NCI-H82 (cell line): ENCODE measurements at regions not wholly inside any gene's neighbourhood (a gene's known extent, or its start where the extent isn't known, plus 50 kb on each side); places are given as distances from the start of the nearest gene placed in this dataset.
"Not testable (repeated sequence)": the region's sequence is repeated elsewhere in the genome, so short reads cannot be mapped to it uniquely, and the experiment has no call there.

ENCODE experiments used
- DNase-seq: peaks from one replicate; lab custom pipeline; 2025; lab: John Stamatoyannopoulos, UW

DNA sequence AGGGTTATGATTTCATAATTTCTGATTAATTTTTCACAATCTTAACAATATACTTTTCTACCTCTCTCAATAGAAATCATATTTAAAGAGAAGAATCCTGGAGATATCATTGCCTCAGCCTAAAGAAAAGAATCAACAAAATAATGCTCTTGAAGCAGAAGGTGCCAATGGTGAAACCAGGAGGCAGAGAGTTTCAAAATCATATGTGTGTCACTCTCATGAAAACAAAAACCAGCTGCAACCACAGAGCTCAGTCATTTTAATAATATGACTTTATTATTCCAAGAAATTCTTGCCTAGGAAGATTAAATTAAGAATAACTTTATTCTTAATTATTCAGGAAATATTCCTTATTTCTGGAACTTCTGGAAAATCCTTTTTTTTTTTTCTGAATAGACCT, 266.8 kb upstream of the ACTBL2 start:
- DNase-seq = no peak

DNA sequence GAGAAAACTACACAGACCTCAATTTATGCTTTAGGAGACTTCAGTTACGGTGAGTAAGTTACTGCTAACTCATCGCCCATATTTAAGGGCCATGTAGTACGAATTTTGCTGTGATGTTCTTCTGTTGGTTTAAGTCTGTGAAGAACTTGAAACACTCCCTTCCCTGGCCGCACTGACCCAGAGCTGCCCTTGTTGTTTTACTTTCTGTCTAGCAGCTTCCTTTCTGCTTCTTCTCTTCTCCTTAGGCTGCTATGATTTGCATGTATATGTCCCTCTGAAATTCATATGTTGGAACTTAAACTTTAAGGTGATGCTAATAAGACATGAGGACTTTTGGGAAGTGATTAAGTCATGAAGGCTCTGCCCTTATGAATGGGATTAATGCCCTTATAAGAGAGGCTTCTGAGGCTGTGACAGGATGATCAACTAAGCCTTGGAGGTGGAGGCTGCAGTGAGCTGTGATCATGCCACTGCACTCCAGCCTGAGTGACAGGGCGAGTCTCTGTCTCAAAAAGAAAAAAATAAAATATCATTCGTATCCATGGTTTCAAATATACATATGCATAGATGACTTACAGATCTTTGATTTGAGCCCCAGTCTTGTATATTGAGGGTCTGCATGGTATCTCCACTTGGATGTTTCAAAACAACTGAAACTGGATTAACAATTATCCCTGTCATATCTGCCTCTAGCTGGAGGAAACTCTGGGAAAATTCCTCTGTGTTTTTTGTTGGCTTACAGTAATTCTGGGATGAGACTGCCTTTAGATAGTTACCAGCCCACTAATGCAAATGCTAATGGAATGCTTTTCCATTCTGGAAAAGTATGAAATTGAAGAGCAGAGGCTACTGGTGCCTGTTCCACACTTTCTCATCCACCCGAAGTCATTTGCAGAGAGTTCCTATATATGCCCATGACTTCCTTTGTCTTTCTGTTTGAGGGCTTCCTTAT, 263.4 kb upstream of the ACTBL2 start:
- DNase-seq = peak; percentile 39

DNA sequence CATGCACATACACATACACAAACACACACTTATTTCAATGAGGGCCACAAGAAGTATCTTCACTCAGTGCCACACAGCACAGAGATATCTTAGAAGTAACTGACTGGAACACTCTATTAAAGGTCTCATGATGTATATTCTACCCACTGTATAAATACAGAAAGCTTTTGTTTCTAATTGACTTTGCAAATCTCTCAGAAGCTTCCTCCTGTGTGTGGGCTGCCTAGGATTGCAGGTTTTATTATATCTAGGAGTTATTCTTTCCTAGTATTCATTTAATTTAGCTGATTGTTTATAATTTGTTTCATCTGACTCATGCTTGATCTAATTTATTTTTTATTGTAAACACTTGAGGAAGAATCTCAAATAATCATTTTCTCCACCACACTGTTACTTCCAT, 262.4 kb upstream of the ACTBL2 start:
- DNase-seq = no peak

DNA sequence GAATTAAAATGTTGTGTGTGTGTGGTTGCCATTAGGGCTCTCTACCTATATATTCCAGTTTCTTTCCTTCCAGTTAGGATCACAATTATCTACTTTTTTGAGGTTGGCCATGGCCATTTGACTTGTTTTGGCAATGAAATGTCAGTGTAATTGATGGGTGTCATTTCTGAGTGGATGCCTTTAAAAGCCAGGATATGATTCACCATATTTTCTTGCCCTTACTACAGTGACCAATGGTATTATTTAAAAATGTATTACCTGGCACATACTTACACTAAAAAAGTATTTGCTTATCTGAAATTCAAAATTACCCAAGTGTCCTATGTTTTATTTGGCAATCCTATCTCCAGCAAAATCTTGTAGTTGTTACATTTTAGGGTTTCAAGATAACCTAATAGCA, 258.7 kb upstream of the ACTBL2 start:
- no peak for DNase-seq

DNA sequence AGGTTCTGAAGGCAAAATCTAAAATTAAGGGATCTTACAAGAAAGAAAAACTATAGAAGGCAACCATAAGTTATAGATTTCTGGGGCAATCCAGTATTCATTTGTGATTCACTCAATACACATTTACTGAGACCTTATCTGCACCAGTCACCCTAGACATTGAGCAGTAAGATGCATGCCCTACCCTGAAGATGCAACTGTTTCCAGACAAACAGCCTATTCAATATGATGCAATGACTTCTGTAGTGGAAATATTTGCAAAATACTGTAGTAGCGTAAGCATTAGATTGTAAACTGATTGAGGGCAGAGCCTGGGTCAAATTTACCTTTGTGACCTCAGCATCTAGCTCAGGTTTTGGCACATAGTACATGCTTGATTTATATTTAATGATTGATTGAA, 256.2 kb upstream of the ACTBL2 start:
- DNase-seq = no peak

DNA sequence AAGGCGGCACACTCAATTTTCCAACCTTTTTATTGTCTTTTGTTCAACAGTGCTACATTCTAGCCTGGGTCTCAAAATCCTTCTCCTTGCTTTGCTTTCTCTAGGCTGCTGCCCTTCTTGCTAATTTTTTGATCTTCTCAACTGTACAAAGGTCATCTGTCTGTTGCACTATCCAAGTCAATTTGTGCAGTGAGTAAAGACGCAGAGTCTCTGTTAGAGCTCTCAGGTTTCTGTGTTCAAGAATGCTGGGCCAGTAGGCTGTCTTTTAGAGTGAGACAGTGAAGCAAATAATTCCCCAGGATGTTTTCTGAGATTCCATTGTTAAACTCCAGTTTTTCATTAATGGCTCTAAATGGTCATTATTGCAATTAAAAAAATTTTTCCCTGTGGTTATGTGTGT, 255.7 kb upstream of the ACTBL2 start:
- no peak for DNase-seq

DNA sequence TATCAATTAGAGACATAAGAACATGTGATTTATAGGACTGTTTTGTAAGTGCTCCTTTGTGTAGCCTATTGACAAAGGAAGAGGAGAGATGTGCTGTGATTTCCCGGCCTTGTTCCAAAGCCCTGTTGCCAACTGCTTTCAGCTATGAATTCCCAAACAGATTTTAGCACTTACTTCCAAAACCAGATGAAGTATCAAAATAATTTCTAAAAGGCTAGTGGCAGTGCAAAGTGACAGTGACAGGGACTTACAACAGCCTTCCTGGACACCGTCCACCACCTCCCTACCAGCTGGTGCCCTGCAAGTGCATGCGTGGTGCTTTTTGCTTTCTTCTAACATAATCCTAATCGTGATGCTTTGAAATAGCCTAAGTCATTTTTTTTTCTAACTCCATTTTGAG, 254.1 kb upstream of the ACTBL2 start:
- peak; percentile 12 for DNase-seq

DNA sequence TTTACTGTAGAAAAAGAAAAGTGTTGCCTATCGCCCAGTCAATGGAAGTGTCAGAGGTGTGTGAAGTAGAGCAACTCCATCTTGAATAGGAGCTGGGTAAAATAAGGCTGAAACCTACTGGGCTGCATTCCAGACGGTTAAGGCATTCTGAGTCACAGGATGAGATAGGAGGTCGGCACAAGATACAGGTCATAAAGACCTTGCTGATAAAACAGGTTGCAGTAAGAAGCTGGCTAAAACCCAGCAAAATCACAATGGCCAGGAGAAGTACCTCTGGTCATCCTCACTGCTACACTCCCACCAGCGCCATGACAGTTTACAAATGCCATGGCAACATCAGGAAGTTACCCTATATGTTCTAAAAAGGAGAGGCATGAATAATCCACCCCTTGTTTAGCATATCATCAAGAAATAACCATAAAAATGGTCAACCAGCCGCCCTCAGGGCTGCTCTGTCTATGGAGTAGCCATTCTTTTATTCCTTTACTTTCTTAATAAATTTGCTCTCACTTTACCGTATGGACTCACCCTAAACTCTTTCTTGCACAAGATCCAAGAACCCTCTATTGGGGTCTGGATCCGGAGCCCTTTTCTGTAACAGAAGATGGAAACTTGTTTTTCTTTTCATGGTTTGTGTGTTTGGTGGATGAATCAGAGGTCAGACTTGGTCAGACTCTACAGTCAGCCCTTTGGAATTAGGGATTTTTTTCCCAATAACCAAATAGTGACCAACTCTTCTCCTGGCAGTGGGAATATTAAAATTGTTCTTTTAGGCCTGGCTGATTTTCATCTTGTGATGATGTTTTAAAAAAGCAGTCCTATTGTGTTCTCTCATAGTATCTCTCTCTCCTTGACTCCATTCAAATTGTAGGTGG, 252.9 kb upstream of the ACTBL2 start:
- DNase-seq = not testable (repeated sequence)

DNA sequence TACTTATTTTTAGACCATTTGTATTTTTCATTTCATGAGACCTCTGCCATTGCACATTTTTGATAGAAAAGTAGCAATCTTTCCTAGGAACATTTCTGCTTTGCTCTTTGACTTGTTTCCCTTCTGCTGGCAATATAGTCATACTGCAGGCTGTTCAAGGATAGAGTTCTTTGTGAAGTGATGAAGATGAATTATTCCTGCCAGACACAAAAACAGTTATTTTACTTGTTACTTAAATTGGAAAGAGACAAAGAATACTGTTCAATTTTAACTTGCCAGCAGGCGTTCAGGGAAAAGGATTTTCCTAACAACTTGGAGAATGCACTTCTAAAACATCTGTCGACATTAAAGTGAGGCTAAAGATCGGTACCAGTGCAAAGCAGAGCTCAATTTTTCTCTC, 251.7 kb upstream of the ACTBL2 start:
- DNase-seq = no peak

DNA sequence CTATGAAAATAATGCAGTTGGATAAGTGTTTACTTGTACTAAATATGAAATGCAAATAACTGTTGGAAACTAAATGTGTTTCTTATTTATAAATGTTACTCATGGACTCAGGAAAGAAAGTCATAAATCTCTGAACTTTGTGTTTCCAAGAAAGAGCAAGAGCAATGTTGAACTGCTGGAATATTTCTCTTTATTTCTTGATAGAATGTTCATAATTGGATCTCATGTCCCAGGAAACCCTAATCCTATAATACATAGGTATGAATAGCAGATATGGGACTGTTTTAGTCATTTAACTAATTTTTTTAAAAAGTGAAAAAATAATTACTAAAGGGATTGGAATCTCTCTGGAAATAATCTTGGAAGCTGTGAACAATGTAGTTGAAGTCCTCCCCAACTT, 245.0 kb upstream of the ACTBL2 start:
- no peak for DNase-seq

DNA sequence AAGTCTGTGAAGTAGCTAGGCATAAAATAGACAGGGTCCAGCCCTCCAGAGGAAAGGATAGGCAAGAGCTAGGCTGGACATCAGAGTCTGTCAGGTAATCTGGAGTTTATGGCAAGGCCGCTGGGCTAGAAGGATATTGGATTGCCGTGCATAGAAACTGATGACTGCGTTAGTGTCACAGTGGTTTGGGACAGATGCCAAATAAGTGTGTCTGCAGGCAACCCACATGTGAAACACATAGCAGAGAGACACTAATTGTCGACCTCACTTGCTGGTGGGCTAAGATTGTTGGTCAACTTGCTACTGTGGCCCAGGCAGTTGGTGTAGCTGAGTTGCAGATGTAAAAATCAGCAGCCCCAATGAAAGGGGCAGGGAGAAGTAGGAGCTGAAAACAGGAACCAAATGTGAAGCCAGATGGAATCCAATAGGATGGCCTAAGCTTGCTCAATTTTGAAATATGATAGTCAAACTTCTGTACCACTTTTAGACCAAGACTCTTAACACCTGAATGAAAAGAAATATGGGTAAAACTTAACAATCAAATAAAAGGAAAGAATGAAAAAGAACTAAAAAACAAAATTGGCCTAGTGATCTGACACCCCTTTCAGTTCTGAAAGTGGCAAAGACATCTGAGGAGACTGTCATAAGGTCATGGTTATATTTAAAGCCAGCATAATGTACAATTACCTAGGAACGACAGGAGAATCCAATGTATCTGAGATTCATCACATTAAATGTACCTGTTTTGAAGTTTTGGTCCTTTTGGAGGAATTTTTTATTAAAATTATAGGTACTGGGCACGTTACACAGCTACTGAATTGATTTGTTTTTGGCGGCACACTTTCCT, 243.3 kb upstream of the ACTBL2 start:
- peak; percentile 12 for DNase-seq

DNA sequence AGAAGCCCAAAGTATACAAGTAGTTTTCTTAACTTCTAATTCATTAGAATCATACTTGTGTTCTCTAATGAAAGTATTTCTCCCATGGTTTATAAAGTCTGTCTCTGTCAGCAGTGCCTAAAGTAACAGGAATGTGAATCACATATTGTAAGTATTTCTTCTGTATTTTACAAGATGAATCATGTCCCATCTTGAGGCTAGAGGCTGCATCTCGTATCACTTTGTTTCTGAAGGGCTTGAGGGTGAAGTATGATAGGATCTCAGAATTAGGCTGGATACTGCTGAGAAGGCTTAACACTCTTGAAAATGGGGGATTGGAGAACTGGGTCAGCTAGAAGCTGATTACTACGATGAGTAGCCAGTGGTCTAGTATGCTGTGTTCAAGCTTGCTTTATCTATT, 242.2 kb upstream of the ACTBL2 start:
- DNase-seq = no peak

DNA sequence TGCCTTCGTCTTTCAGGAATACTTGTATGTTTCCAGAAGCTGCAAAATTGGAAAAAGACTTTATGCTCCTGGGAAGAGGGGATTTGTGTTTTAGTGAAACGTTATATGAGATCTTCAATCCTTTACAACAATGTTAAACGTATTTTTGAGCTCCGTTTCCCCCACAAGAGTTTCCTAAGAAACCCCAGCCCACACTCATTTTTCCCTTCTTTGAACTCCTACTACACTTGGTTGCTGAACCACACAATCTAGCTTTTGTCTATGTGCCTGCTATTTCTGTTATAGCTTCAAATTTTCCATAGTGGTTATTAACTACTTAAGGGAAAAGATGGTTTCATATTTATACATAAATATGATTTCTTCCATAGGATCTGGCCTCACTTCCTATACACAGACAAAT, 238.6 kb upstream of the ACTBL2 start:
- no peak for DNase-seq

DNA sequence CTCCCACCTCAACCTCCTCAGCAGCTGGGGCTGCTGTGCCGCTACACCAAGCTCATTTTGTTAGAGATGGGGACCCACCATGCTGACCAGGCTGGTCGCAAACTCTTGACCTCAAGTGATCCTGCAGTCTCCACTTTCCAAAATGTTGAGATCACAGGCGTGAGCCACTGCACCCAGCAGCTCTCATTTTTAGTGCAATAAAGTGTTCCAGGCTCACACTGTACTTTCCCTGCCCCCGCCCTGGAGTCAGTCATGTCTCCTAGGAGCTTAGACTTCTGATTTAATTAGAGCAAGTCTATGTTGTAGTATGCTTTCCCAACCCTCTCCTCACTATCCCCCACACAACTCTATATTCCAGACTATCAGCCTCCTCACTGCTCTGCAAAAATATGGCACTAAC, 238.0 kb upstream of the ACTBL2 start:
- DNase-seq = no peak

DNA sequence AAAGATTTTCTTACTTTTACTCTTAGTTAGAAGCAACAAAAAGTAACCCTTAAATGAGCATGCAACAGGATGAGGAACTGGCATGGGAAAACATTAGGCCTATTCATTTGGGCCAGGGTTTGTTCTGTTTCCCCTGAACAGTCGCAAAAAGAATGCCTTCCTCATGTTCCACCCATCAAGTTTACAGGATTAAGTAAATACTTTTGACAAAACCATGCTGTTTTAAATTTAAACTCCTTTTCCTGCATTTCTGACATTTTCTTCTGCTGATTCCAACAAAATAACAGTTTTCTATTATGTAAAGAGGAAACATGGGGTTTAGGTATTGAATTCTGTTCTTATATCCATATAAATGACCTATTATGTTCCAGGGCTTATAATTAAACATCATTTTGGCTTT, 236.6 kb upstream of the ACTBL2 start:
- no peak for DNase-seq

DNA sequence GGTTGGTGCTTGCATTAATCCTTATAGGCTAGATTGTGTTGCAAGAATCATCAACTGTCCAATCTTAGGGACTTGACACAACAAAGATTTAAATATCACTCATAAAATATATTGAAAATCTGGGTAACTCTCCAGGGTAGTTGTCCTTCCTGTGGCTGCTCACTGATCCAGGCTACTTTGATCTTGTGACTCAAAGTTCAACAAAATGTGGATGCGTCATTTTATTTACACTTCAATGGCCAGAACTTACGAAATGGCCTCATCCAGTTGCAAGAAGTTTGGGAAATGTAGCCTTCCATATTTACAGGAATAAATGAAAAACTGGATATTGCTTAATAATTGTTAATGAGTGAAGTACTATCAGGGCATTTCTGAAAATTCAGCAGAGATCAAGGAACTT, 235.5 kb upstream of the ACTBL2 start:
- no peak for DNase-seq

DNA sequence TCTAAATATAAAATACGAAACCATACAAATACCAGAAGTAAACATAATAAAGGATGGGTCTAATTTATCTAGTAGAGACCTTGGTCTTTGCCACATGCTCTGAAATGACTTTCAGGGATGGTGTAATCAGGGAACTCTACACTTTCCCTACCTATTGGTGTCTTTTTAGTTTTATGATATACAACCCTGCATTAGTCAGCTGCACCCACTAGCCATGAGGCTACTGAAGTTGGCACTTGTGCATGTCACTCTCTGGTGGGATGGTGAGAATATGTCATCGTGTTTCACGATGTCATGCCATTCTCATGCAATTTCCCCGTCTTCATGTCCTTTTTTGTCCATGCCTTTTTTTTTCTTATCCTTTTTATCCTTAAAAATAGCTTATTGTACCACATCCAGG, 234.9 kb upstream of the ACTBL2 start:
- no peak for DNase-seq

DNA sequence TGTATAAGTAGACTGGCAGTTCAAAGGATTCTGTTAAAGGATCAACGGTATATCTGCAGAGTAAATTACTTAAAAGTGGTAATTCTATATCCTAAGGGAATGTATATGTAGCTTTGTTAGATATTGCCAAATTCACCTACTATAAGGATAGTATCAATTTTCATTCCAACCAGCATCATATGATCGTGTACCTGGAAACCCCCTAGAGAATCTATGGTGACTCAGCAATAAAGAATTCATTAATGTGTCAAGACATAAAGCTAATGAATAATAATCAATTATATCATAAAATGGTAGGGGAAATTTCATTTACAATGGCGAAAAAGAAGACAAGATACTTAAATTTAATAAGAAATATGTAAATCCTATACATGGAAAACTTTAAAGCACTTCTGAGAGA, 234.1 kb upstream of the ACTBL2 start:
- no peak for DNase-seq

DNA sequence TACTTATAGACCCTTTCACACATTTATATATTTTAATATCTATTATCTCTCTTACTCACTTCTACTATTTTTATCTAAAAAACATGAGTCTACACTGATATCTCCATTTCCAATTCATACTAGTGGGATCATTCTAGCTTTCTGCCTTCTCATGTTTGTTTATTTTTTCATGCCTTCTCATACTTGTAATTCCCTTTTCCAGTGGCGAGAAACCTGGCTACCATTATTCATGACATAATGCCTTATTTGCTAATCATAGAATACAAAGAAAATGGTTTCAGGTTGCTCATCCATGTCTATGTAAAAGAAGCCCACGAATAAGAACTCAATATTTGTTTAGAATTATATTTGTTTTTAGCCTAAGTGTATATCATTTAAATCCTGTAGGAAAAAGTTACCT, 232.7 kb upstream of the ACTBL2 start:
- no peak for DNase-seq

DNA sequence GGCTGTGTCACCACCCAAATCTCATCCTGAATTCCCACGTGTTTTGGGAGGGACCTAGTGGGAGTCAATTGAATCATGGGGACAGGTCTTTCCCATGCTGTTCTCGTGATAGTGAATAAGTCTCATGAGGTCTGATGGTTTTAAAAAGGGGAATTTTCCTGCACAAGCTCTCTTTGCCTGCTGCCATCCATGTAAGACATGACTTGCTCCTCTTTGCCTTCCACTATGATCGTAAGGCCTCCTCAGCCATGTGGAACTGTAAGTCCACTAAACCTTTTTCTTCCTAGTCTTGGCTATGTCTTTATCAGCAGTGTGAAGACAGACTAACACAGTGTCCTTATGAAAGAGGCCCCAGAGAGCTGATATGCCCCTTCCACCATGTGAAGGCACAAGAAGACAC, 230.9 kb upstream of the ACTBL2 start:
- DNase-seq = not testable (repeated sequence)

DNA sequence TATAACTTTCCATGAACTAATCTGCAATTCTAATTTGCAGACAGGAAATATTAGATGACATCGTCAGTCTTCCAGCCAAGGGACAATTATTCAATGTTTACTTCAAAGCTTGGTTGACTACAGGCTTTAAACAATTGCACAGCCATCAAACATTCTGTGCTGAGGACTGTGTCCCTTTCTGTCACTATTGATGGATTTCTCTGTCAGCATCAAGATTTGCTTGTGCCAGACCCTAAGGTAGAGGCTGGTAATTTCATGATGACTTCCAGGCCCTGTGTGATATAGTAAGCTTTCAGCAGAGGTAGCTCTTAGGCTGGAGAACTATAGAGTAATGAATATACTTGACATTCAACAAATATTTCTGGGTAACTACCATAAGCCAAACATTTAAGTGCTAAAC, 229.3 kb upstream of the ACTBL2 start:
- DNase-seq = no peak

DNA sequence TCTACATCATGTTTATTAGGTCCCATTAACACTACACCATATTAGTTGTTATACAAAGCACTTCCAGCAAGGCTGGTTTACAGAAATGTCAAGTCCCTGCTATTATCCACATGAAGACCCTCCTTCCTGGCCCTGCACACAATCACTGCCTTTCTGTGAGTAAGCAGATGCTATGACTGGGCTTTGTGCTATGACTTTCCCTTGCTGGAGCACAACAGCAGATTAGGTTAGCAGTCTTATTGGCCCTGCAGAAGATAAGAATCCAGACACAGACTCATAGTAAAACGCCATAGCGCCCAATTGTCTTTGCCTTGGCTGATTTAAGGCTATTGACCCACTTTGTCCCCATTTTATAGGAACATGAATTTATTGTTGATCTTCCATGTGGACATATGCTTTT, 228.9 kb upstream of the ACTBL2 start:
- DNase-seq = no peak
